BJ (cell line): ENCODE measurements at regions not wholly inside any gene's neighbourhood (a gene's known extent, or its start where the extent isn't known, plus 50 kb on each side); places are given as distances from the start of the nearest gene placed in this dataset.

ENCODE experiments used
- CTCF ChIA-PET: fragments of 350-600 bp; formaldehyde crosslinking; extraction: SDS; loops from one replicate; lab custom pipeline; 2021; ENCODE audit warnings: antibody characterized with exemption, inconsistent platforms; lab: Yijun Ruan, JAX
- POLR2A ChIA-PET: fragments of 300-600 bp; sonication (Branson Sonifier 250); formaldehyde crosslinking; extraction: SDS; loops from one replicate; lab custom pipeline; 2021; ENCODE audit warnings: antibody characterized with exemption; lab: Charles Lee
- DNase-seq: peaks from one replicate; pipeline ENCODE4 v3.0.0-alpha.2; 2011; ENCODE audit warnings: low read depth
- H3K27me3 ChIP-seq: 2 replicates; pipeline ENCODE4 v1.6.0; 2011; ENCODE audit warnings: low read length; ENCODE audit not compliant: control insufficient read depth, insufficient read depth
- H3K36me3 ChIP-seq: 2 replicates; pipeline ENCODE4 v1.5.1; 2011; ENCODE audit warnings: low read length; ENCODE audit not compliant: control insufficient read depth, insufficient read depth
- H3K4me3 ChIP-seq: 2 replicates; pipeline ENCODE4 v1.5.1; 2011; ENCODE audit warnings: low read depth, mild to moderate bottlenecking, control low read depth, low read length
- CTCF ChIP-seq: IDR thresholded peaks from 2 replicates; pipeline ENCODE4 v1.5.1; 2011; ENCODE audit warnings: low read depth, mild to moderate bottlenecking, control low read depth, inconsistent platforms, low read length, moderate library complexity; ENCODE audit not compliant: insufficient read depth

- no peak for DNase-seq
- no peak overlapping the region for H3K4me3 ChIP-seq
- no peak for TF ChIP-seq CTCF
Observed at GRCh38 chr18:44568342-44568741, 112.3 kb upstream of the SETBP1 start.

GRCh38 chr18:44568986-44569385 lies 111.7 kb upstream of the SETBP1 start:
- CTCF ChIA-PET = no interaction called here
- H3K4me3 ChIP-seq = no peak overlapping the region
- H3K36me3 ChIP-seq = no peaks in the 10 kb centered on the region
- no peaks in the 10 kb centered on the region for H3K27me3 ChIP-seq
- peak; percentile 79 for DNase-seq
- no peak for TF ChIP-seq CTCF
- POLR2A ChIA-PET = no interaction called here

More at GRCh38 chr18:44568342-44568741, 112.3 kb upstream of the SETBP1 start:
- Histone ChIP-seq H3K36me3 (no peaks in the 10 kb centered on the region), H3K27me3 (no peaks in the 10 kb centered on the region)
- CTCF ChIA-PET = interaction anchor here (0.6 to 1.3 kb wide), 2 partner anchors 11 to 985 kb away, joined by 3 to 4 read pairs; no protein-coding TSS in a partner anchor
- POLR2A ChIA-PET = no interaction called here

GRCh38 chr18:44569391-44570055 lies 111.2 kb upstream of the SETBP1 start:
- no peak for DNase-seq
- POLR2A ChIA-PET = no interaction called here
- no peak for TF ChIP-seq CTCF
- H3K4me3 ChIP-seq = no peak overlapping the region
- H3K36me3 ChIP-seq = no peaks in the 10 kb centered on the region
- no peaks in the 10 kb centered on the region for H3K27me3 ChIP-seq
- CTCF ChIA-PET = interaction anchor here (0.9 to 1.6 kb wide), 2 partner anchors 10 to 156 kb away, joined by 3 to 7 read pairs; no protein-coding TSS in a partner anchor

GRCh38 chr18:44579028-44579702 lies 101.5 kb upstream of the SETBP1 start:
- DNase-seq = no peak
- peak; percentile 52 for TF ChIP-seq CTCF
- Histone ChIP-seq H3K27me3 (no peaks in the 10 kb centered on the region), H3K36me3 (no peaks in the 10 kb centered on the region), H3K4me3 (no peak overlapping the region)
- POLR2A ChIA-PET = no interaction called here
- CTCF ChIA-PET = interaction anchor here (0.5 to 3.1 kb wide), 11 partner anchors 8 to 709 kb away, joined by 3 to 10 read pairs (median 3); no protein-coding TSS in a partner anchor

- H3K36me3 ChIP-seq = no peaks in the 10 kb centered on the region
- TF ChIP-seq CTCF = no peak
- ChIA-PET POLR2A (no interaction called here), CTCF (interaction anchor here (0.5 to 3.1 kb wide), 9 partner anchors 8 to 710 kb away, joined by 3 to 10 read pairs (median 3); no protein-coding TSS in a partner anchor)
- DNase-seq = no peak
- no peak overlapping the region for H3K4me3 ChIP-seq
- no peaks in the 10 kb centered on the region for H3K27me3 ChIP-seq
Observed at GRCh38 chr18:44579745-44580144, 100.9 kb upstream of the SETBP1 start.
